GM10266 (cell line): ENCODE measurements at regions not wholly inside any gene's neighbourhood (a gene's known extent, or its start where the extent isn't known, plus 50 kb on each side); places are given as distances from the start of the nearest gene placed in this dataset.

Experiments used
- DNase-seq: peaks from one replicate; pipeline ENCODE4 v3.0.0; 2012; ENCODE audit errors: extremely low spot score
- TF ChIP-seq, protein P1 (sequence below): IDR thresholded peaks from 2 replicates; pipeline ENCODE4 v1.5.1; 2012; ENCODE audit warnings: mild to moderate bottlenecking, low read depth; ENCODE audit not compliant: control insufficient read depth, insufficient read depth; ENCODE audit errors: missing control alignments

DNA sequence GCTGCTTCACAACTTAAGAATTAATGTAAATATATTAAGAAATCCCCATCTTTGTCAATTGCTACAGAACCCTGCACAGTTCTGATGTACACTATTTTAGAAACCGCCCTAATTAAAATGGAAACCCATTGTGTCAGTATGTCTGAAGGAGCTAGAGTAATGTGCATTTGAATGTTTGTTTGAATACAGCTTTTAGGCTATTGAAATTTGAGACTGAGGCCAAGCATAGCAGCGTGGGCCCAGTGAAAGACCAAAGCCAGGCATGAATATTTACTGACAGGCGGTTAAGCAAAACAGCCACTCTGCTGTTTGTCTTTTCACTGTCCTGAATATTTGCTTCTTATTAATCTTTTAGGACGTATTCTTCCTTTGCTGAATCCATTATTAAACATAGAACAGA, 252.3 kb downstream of the IZUMO3 start:
- TF ChIP-seq, protein P1, sequence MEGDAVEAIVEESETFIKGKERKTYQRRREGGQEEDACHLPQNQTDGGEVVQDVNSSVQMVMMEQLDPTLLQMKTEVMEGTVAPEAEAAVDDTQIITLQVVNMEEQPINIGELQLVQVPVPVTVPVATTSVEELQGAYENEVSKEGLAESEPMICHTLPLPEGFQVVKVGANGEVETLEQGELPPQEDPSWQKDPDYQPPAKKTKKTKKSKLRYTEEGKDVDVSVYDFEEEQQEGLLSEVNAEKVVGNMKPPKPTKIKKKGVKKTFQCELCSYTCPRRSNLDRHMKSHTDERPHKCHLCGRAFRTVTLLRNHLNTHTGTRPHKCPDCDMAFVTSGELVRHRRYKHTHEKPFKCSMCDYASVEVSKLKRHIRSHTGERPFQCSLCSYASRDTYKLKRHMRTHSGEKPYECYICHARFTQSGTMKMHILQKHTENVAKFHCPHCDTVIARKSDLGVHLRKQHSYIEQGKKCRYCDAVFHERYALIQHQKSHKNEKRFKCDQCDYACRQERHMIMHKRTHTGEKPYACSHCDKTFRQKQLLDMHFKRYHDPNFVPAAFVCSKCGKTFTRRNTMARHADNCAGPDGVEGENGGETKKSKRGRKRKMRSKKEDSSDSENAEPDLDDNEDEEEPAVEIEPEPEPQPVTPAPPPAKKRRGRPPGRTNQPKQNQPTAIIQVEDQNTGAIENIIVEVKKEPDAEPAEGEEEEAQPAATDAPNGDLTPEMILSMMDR: no peak
- DNase-seq: no peak

DNA sequence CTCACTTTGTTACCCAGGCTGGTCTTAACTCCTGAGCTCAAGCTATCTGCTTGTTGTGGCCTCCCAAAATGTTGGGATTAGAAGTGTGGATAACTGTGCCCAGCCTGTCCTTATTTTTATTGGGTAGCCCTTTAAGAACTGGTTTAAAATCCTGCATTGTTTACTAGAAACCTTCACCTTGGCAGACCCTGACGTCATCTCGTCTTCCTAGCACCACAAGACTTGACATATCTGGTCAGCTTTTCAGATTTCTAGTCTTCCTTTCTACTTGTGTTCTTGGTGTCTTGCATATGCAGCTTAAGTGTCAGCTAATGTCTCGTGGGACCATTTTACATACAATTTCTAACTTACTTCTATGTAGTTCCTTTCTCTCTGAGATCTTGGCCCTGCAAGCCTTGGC, 258.9 kb downstream of the IZUMO3 start:
- DNase-seq: no peak

DNA sequence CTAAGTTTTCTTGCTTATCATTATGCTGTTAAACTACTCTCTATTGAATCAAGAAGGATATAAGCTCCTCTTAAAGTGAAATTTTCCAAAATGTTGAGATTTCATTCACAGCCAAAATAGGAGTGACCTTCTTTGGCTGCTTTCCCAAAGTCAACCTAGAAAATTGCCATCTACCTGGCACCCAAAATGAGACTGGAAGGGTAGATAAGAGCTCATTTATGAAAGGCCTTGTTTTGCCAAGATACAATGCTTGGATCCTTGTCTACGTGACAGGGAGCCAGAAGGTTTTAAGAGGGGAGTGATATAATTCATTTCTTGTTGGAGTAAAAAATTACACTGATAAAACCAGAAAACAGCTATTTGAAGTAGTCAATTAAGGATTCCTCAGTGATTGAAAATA, 287.1 kb downstream of the IZUMO3 start:
- DNase-seq: no peak
- TF ChIP-seq, protein P1: no peak

More for the DNA sequence above, 258.9 kb downstream of the IZUMO3 start:
- TF ChIP-seq, protein P1: no peak

DNA sequence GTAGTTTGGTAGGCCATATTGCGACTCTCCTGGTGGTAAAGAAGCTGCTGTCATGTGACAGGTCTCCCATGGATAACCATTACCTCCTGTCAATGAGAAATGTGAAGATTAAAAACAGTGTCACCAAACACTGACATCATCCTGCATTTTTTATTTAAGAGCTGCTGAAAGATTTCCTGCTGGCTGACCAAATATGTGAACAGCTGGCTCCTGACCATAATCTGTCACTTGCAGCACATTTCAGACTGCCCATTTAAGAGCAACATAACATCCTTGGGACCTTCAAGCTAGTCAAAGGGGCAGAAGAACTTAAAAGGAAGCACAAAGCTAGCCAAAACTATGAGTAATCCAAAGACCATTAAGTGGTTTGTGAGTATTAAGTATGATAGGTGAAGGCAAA, 288.0 kb downstream of the IZUMO3 start:
- TF ChIP-seq, protein P1: no peak
- DNase-seq: no peak

DNA sequence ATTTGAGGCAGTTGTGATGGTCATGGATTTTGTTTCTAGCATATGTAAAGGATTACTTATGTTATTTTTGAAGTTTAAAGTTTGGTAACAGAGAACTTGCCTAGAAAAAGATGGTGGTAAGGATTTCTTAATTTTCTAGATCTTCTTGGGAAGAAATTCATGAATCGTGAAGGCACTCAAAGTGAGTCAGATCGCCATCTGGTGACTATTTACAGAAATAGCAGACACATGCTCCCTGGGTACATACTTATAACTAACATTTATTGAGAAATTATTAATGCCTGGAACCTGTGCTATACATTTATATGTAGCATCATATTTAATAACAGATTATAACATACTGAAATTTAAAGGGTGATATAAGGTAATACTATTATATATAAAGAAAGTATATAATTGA, 299.7 kb downstream of the IZUMO3 start:
- DNase-seq: peak; percentile 4
- TF ChIP-seq, protein P1: peak; percentile 42

DNA sequence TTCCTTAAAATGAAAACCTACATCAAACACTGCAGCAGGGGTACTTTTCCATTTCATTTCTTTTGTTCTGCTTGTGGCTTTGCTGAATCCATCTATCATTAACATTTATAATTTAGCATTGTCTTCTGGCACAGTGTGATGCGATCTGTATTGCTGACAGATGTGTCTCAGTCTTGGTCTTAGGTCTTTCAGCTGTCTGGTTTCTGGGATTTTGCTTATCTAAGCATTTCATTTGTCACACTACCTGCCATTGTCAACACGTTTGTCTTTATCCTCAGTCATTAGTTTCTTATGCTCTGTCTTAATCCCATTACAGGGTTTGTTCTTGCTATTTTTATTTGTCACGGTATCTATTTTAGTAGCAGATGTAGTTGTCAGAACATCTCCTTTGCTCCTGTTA, 303.1 kb downstream of the IZUMO3 start:
- no peak for DNase-seq
- TF ChIP-seq, protein P1: no peak

DNA sequence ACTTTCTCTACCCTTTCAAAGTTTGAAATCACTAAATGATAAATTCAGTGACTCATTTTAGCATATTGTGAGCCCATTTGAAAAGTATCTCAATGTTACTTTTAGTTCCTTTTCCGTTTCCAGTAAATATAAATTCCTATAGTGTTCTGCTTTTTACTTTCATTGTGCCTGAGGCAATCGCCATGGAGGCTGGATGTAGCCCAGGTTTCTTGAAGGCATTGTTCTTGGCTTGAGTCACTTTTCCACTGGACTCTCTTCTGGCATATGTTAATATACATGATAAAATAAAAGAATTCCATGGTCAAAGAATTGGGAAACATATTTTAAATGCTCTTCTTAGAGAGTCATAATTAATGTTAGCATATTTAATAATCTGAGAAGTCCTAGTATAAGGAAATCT, 327.0 kb downstream of the IZUMO3 start:
- no peak for DNase-seq
- TF ChIP-seq, protein P1: no peak
